Tibial nerve (tissue), 4 donors: ENCODE measurements at regions not wholly inside any gene's neighbourhood (a gene's known extent, or its start where the extent isn't known, plus 50 kb on each side); places are given as distances from the start of the nearest gene placed in this dataset.

Experiments used
- CTCF ChIP-seq, 5 experiments: fragments of 200-600 bp in 3 of 5; fragments of 450-650 bp in 2 of 5; sonication (generic) in 3 of 5; IDR thresholded peaks; one replicate each; pipeline ENCODE4 v1.5.1; 2016 to 2019; ENCODE audit warnings: antibody characterized with exemption in 5 of 5, mild to moderate bottlenecking in 3 of 5, moderate library complexity in 2 of 5
- EP300 ChIP-seq, 2 donors: sonication (generic); formaldehyde crosslinking; IDR thresholded peaks; one replicate each; pipeline ENCODE4 v1.6.1; 2017; ENCODE audit warnings: antibody characterized with exemption in 2 of 2, mild to moderate bottlenecking in 1 of 2
- POLR2A ChIP-seq, 2 donors: fragments of 450-650 bp; IDR thresholded peaks; one replicate each; pipeline ENCODE4 v1.6.1; 2017; ENCODE audit warnings: antibody characterized with exemption in 2 of 2, mild to moderate bottlenecking in 2 of 2, moderate library complexity in 2 of 2

- TF ChIP-seq CTCF (IDR thresholded peaks at IDR 0.05) (no peak), EP300 (IDR thresholded peaks at IDR 0.05) (no peak), POLR2A (IDR thresholded peaks at IDR 0.05) (no peak)
These were observed 297.3 kb downstream of the ASMT start for GRCh38 chrX:1912193-1912592.
